ENCODE measurements at regions not wholly inside any gene's neighbourhood (a gene's known extent, or its start where the extent isn't known, plus 50 kb on each side); places are given as distances from the start of the nearest gene placed in this dataset.
"Not testable (repeated sequence)": the region's sequence is repeated elsewhere in the genome, so short reads cannot be mapped to it uniquely, and the experiment has no call there.

DNA sequence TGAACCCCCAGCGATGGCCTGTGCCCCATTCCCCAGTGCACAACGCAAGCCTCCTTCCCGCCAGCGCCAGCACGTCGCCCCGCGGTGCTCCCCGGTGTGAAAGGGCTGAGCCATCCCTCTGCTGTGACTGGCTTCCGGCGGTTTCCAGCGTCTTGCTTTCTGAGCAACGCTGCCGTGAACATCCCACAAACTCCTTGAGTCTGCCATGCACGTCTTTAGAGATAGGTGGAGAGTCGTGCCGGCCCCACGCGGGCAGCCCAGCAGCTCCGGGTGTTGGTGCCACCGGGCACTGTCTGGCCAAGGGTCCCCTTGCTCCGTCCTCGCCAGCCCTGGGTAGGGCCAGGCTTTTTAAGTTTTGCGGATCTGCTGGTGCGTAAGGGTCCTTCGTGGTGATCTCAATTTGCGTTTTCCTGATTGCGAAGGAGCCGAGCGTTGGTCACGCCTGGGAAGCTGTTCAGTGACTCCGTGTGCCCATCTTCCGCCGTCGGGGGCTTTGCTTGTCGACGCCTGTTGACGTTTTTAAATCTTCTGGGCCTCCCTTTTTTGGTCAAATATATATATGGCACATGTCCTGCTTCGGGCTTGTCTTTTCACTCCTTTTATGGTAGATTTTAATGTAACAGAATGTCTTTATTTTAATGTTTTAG lies 70.6 kb downstream of the FOXL3 start (continued):
- TF ChIP-seq, protein P1, sequence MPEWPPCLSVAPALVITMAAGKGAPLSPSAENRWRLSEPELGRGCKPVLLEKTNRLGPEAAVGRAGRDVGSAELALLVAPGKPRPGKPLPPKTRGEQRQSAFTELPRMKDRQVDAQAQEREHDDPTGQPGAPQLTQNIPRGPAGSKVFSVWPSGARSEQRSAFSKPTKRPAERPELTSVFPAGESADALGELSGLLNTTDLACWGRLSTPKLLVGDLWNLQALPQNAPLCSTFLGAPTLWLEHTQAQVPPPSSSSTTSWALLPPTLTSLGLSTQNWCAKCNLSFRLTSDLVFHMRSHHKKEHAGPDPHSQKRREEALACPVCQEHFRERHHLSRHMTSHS (tag by site-specific recombination; IDR thresholded peaks at IDR 0.05) = no peak
- TF ChIP-seq ZNF133 (tag by site-specific recombination; IDR thresholded peaks at IDR 0.05) (no peak), ZNF324 (tag by site-specific recombination; IDR thresholded peaks at IDR 0.05) (no peak), ZNF169 (tag by site-specific recombination; IDR thresholded peaks at IDR 0.05) (no peak)

DNA sequence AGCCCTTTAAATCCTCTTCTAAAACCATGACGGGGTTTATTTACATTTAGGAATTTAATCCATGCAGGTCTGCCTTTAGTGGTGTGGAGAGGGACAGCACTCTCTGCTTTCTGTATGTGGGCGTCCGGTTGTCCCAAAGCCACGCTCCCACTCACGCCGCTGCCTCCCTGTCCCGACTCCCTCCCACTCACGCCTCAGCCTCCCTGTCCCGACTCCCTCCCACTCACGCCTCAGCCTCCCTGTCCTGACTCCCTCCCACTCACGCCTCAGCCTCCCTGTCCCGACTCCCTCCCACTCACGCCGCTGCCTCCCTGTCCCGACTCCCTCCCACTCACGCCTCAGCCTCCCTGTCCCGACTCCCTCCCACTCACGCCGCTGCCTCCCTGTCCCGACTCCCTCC lies 71.2 kb downstream of the FOXL3 start:
- POLR2A ChIA-PET; H3K27ac ChIP-seq (ENCODE audit: extremely low read depth, low read depth, low read length); H3K36me3 ChIP-seq (ENCODE audit: control insufficient read depth in 2 of 2, insufficient read depth in 1 of 2, low read length in 2 of 2); H3K4me3 ChIP-seq (ENCODE audit: low read depth, low read length); H3K4me1 ChIP-seq (ENCODE audit: control insufficient read depth, insufficient read depth, low read length); H3K9me3 ChIP-seq (ENCODE audit: control insufficient read depth, insufficient read depth, low read depth, low read length); CTCF ChIA-PET: not testable (repeated sequence)

DNA sequence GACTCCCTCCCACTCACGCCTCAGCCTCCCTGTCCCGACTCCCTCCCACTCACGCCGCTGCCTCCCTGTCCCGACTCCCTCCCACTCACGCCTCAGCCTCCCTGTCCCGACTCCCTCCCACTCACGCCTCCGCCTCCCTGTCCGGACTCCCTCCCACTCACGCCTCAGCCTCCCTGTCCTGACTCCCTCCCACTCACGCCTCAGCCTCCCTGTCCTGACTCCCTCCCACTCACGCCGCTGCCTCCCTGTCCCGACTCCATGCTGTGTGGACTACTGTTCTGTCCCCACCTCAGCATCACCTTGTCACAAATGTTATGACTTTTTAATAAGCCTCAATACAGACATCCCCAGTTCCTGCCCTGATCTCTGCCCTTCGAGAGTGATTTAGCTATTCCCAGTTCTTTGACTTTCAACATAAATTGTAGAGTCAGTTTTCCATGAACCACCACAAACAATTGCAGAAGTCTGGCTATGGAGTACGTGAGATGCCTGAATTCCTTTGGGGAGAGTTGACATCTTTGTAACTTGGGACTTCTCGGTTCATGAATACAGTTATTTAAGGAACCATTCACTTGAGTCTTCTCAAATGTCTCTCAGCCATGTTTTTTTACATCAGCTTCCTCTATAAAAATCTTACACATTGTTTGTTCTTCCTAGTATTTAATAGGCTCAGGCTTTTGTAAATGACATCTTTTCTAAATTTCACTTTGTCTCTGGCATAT lies 71.9 kb downstream of the FOXL3 start:
- H3K9me3 ChIP-seq (ENCODE audit: control insufficient read depth, insufficient read depth, low read depth, low read length) = no peaks in the 10 kb centered on the region
- ChIA-PET CTCF (interaction anchor here (0.6 kb wide), 1 partner anchor 403 kb away, joined by 3 read pairs; no protein-coding TSS in a partner anchor), POLR2A (interaction anchor here (0.5 kb wide), 1 partner anchor 286 kb away, joined by 11 read pairs; no protein-coding TSS in a partner anchor)
- H3K4me1 ChIP-seq (ENCODE audit: control insufficient read depth, insufficient read depth, low read length) = no peaks in the 10 kb centered on the region
- no peak overlapping the region for H3K4me3 ChIP-seq (ENCODE audit: low read depth, low read length)
- H3K36me3 ChIP-seq (ENCODE audit: control insufficient read depth in 2 of 2, insufficient read depth in 1 of 2, low read length in 2 of 2) = no peaks in the 10 kb centered on the region
- TF ChIP-seq ZNF223 (tag by site-specific recombination; IDR thresholded peaks at IDR 0.05) (no peak), ZNF529 (tag by site-specific recombination; IDR thresholded peaks at IDR 0.05; ENCODE audit: insufficient replicate concordance) (no peak), RBAK (tag by site-specific recombination; IDR thresholded peaks at IDR 0.05) (no peak), ZNF707 (tag by site-specific recombination; IDR thresholded peaks at IDR 0.05) (no peak), ZNF169 (tag by site-specific recombination; IDR thresholded peaks at IDR 0.05) (no peak), ZFHX2 (tag by site-specific recombination; conservative IDR thresholded peaks at IDR 0.05) (peak; percentile 56)
- TF ChIP-seq, protein P2, sequence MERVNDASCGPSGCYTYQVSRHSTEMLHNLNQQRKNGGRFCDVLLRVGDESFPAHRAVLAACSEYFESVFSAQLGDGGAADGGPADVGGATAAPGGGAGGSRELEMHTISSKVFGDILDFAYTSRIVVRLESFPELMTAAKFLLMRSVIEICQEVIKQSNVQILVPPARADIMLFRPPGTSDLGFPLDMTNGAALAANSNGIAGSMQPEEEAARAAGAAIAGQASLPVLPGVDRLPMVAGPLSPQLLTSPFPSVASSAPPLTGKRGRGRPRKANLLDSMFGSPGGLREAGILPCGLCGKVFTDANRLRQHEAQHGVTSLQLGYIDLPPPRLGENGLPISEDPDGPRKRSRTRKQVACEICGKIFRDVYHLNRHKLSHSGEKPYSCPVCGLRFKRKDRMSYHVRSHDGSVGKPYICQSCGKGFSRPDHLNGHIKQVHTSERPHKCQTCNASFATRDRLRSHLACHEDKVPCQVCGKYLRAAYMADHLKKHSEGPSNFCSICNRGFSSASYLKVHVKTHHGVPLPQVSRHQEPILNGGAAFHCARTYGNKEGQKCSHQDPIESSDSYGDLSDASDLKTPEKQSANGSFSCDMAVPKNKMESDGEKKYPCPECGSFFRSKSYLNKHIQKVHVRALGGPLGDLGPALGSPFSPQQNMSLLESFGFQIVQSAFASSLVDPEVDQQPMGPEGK (tag by site-specific recombination; IDR thresholded peaks at IDR 0.05) = no peak
- TF ChIP-seq, protein P3, sequence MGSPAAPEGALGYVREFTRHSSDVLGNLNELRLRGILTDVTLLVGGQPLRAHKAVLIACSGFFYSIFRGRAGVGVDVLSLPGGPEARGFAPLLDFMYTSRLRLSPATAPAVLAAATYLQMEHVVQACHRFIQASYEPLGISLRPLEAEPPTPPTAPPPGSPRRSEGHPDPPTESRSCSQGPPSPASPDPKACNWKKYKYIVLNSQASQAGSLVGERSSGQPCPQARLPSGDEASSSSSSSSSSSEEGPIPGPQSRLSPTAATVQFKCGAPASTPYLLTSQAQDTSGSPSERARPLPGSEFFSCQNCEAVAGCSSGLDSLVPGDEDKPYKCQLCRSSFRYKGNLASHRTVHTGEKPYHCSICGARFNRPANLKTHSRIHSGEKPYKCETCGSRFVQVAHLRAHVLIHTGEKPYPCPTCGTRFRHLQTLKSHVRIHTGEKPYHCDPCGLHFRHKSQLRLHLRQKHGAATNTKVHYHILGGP (tag by site-specific recombination; IDR thresholded peaks at IDR 0.05) = no peak
- TF ChIP-seq, protein P4, sequence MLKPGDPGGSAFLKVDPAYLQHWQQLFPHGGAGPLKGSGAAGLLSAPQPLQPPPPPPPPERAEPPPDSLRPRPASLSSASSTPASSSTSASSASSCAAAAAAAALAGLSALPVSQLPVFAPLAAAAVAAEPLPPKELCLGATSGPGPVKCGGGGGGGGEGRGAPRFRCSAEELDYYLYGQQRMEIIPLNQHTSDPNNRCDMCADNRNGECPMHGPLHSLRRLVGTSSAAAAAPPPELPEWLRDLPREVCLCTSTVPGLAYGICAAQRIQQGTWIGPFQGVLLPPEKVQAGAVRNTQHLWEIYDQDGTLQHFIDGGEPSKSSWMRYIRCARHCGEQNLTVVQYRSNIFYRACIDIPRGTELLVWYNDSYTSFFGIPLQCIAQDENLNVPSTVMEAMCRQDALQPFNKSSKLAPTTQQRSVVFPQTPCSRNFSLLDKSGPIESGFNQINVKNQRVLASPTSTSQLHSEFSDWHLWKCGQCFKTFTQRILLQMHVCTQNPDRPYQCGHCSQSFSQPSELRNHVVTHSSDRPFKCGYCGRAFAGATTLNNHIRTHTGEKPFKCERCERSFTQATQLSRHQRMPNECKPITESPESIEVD (tag by site-specific recombination; IDR thresholded peaks at IDR 0.05) = 0 out of 2 replicates have a peak, but pooled peaks have one; percentile 22
- H3K27ac ChIP-seq (ENCODE audit: extremely low read depth, low read depth, low read length) = no peak overlapping the region

All from HEK293 (cell line).